ENCODE measurements at regions not wholly inside any gene's neighbourhood (a gene's known extent, or its start where the extent isn't known, plus 50 kb on each side); places are given as distances from the start of the nearest gene placed in this dataset.

DNA sequence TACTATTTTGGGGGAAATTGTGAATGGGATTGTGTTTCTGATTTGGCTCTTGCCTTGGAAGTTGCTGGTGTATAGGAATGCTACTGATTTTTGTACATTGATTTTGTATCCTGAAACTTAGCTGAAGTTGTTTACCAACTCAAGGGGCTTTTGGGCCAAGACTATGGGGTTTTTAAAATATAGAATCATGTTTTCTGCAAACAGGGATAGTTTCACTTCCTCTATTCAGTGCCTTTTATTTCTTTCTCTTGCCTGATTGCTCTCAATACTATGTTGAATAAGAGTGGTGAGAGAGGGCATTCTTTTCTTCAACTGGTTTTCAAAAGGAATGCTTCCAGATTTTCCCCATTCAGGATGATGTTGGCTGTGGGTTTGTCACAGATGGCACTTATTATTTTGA is 1383.8 kb upstream of the ACVR2A start:
- no peaks in the 10 kb centered on the region for H3K4me1 Mint-ChIP-seq (ENCODE audit: low read depth)
- peaks cover 12% of the 10 kb centered on the region for H3K9me3 Mint-ChIP-seq
- H3K4me3 Mint-ChIP-seq: no peak overlapping the region
- no peak overlapping the region for H3K27ac Mint-ChIP-seq
- H3K36me3 Mint-ChIP-seq (ENCODE audit: low read depth): no peaks in the 10 kb centered on the region
- no peaks in the 10 kb centered on the region for H3K27me3 Mint-ChIP-seq (ENCODE audit: low read depth)

DNA sequence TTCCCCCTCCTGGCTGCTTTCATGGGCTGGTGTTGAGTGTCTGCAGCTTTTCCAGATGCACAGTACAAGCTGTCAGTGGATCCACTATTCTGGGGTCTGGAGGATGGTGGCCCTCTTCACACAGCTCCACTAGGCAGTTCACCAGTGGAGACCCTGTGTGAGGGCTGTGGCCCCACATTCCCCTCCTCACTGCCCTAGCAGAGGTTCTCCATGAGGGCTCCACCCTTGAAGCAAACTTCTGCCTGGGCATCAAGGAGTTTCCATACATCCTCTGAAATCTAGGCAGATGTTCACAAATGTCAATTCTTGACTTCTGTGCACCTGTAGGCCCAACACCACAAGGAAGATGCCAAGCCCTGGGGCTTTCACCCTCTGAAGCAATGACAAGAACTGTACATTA is 1386.2 kb upstream of the ACVR2A start:
- Mint-ChIP-seq H3K27me3 (ENCODE audit: low read depth) (no peaks in the 10 kb centered on the region), H3K4me1 (ENCODE audit: low read depth) (no peaks in the 10 kb centered on the region), H3K27ac (no peak overlapping the region), H3K9me3 (peaks cover 9% of the 10 kb centered on the region), H3K36me3 (ENCODE audit: low read depth) (no peaks in the 10 kb centered on the region), H3K4me3 (no peak overlapping the region)

DNA sequence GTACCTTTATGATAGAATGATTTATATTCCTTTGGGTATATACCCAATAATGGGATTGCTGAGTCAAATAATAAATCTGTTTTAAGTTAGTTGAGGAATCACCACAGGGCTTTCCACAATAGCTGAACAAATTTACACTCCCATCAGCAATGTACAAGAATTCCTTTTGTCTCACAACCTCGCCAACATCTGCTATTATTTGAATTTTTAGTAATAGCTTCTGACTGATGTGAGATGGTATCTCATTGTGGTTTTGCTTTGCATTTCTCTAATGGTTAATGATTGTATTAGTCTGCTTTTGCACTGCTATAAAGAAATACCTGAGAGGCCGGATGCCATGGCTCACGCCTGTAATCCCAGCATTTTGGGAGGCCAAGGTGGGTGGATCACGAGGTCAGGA is 1387.6 kb upstream of the ACVR2A start:
- Mint-ChIP-seq H3K27ac (no peak overlapping the region), H3K4me1 (ENCODE audit: low read depth) (no peaks in the 10 kb centered on the region), H3K9me3 (peaks cover 7% of the 10 kb centered on the region), H3K27me3 (ENCODE audit: low read depth) (no peaks in the 10 kb centered on the region), H3K36me3 (ENCODE audit: low read depth) (no peaks in the 10 kb centered on the region), H3K4me3 (no peak overlapping the region)

GRCh38 chr2:146455325-146455724 is 1389.5 kb upstream of the ACVR2A start:
- Mint-ChIP-seq H3K27me3 (ENCODE audit: low read depth) (no peaks in the 10 kb centered on the region), H3K27ac (no peak overlapping the region), H3K4me3 (no peak overlapping the region), H3K9me3 (peaks cover 2% of the 10 kb centered on the region), H3K36me3 (ENCODE audit: low read depth) (no peaks in the 10 kb centered on the region), H3K4me1 (ENCODE audit: low read depth) (no peaks in the 10 kb centered on the region)

DNA sequence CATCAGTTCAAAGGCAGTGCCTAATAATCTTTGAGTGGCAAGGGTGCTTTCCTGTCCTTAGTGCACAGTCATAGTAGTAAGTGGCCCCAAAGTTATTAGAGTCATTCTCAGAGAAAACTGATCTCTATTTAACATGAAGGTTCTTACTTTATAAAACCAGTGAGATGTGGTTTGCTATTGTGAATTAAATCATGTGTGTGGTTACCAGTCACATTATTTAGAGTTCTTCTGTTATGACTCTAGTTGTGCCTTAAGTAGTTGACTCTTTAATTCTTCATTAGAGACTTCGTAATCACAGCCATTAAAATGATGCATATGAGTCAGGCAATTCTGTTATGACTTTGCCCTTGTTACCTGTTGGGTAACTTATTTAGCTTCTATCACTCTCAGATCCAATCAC is 1392.9 kb upstream of the ACVR2A start:
- Mint-ChIP-seq H3K9me3 (no peaks in the 10 kb centered on the region), H3K27ac (no peak overlapping the region), H3K36me3 (ENCODE audit: low read depth) (no peaks in the 10 kb centered on the region), H3K4me1 (ENCODE audit: low read depth) (no peaks in the 10 kb centered on the region), H3K4me3 (no peak overlapping the region), H3K27me3 (ENCODE audit: low read depth) (no peaks in the 10 kb centered on the region)

DNA sequence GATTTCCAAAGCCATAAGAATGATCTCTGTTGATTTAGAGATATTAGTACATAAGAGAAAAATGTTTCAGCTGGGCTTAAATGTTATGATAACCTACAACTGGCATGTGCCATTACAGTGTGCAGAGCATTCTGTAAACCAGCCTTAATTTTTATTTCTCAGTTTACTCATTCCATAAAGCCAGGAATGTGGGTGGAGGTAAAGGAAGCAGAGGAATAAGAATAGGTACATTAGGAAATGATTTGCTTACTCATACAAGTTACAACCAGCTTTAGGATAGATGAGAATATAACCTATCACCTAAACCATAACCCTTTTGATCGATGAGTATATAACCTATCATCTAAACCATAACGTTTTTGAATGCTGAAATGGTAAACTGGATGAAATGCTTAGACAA is 1394.7 kb upstream of the ACVR2A start:
- Mint-ChIP-seq H3K27ac (no peak overlapping the region), H3K9me3 (no peaks in the 10 kb centered on the region), H3K36me3 (ENCODE audit: low read depth) (no peaks in the 10 kb centered on the region), H3K27me3 (ENCODE audit: low read depth) (no peaks in the 10 kb centered on the region), H3K4me3 (no peak overlapping the region), H3K4me1 (ENCODE audit: low read depth) (no peaks in the 10 kb centered on the region)

- no peak overlapping the region for H3K4me3 Mint-ChIP-seq
- no peaks in the 10 kb centered on the region for H3K36me3 Mint-ChIP-seq (ENCODE audit: low read depth)
- H3K27ac Mint-ChIP-seq: no peak overlapping the region
Measured at GRCh38 chr2:146444987-146445386, 1399.8 kb upstream of the ACVR2A start.

GRCh38 chr2:146444085-146444484 is 1400.7 kb upstream of the ACVR2A start:
- no peaks in the 10 kb centered on the region for H3K36me3 Mint-ChIP-seq (ENCODE audit: low read depth)
- no peaks in the 10 kb centered on the region for H3K27me3 Mint-ChIP-seq (ENCODE audit: low read depth)
- no peaks in the 10 kb centered on the region for H3K4me1 Mint-ChIP-seq (ENCODE audit: low read depth)
- H3K27ac Mint-ChIP-seq: no peak overlapping the region
- no peak overlapping the region for H3K4me3 Mint-ChIP-seq
- no peaks in the 10 kb centered on the region for H3K9me3 Mint-ChIP-seq

More at GRCh38 chr2:146444987-146445386, 1399.8 kb upstream of the ACVR2A start:
- H3K4me1 Mint-ChIP-seq (ENCODE audit: low read depth): no peaks in the 10 kb centered on the region
- no peaks in the 10 kb centered on the region for H3K27me3 Mint-ChIP-seq (ENCODE audit: low read depth)
- no peaks in the 10 kb centered on the region for H3K9me3 Mint-ChIP-seq

- H3K4me3 Mint-ChIP-seq: no peak overlapping the region
- no peaks in the 10 kb centered on the region for H3K4me1 Mint-ChIP-seq (ENCODE audit: low read depth)
- no peaks in the 10 kb centered on the region for H3K36me3 Mint-ChIP-seq (ENCODE audit: low read depth)
- no peaks in the 10 kb centered on the region for H3K9me3 Mint-ChIP-seq
- H3K27ac Mint-ChIP-seq: no peak overlapping the region
- no peaks in the 10 kb centered on the region for H3K27me3 Mint-ChIP-seq (ENCODE audit: low read depth)
Measured at GRCh38 chr2:146438246-146438645, 1406.6 kb upstream of the ACVR2A start.

GRCh38 chr2:146437712-146438111 is 1407.1 kb upstream of the ACVR2A start:
- Mint-ChIP-seq H3K36me3 (ENCODE audit: low read depth) (no peaks in the 10 kb centered on the region), H3K4me1 (ENCODE audit: low read depth) (no peaks in the 10 kb centered on the region)

GRCh38 chr2:146433116-146433875 is 1411.5 kb upstream of the ACVR2A start:
- Mint-ChIP-seq H3K4me1 (ENCODE audit: low read depth) (no peaks in the 10 kb centered on the region), H3K27ac (no peak overlapping the region), H3K36me3 (ENCODE audit: low read depth) (no peaks in the 10 kb centered on the region), H3K27me3 (ENCODE audit: low read depth) (no peaks in the 10 kb centered on the region), H3K9me3 (no peaks in the 10 kb centered on the region), H3K4me3 (no peak overlapping the region)

More at GRCh38 chr2:146437712-146438111, 1407.1 kb upstream of the ACVR2A start:
- Mint-ChIP-seq H3K27ac (no peak overlapping the region), H3K4me3 (no peak overlapping the region), H3K27me3 (ENCODE audit: low read depth) (no peaks in the 10 kb centered on the region), H3K9me3 (no peaks in the 10 kb centered on the region)

GRCh38 chr2:146429366-146429765 is 1415.5 kb upstream of the ACVR2A start:
- H3K27ac Mint-ChIP-seq: no peak overlapping the region
- H3K27me3 Mint-ChIP-seq (ENCODE audit: low read depth): no peaks in the 10 kb centered on the region
- no peaks in the 10 kb centered on the region for H3K36me3 Mint-ChIP-seq (ENCODE audit: low read depth)
- no peaks in the 10 kb centered on the region for H3K9me3 Mint-ChIP-seq
- no peak overlapping the region for H3K4me3 Mint-ChIP-seq
- no peaks in the 10 kb centered on the region for H3K4me1 Mint-ChIP-seq (ENCODE audit: low read depth)

GRCh38 chr2:146417942-146418341 is 1426.9 kb upstream of the ACVR2A start:
- Mint-ChIP-seq H3K4me3 (no peak overlapping the region), H3K9me3 (no peaks in the 10 kb centered on the region), H3K27me3 (ENCODE audit: low read depth) (no peaks in the 10 kb centered on the region), H3K27ac (no peak overlapping the region), H3K4me1 (ENCODE audit: low read depth) (no peaks in the 10 kb centered on the region), H3K36me3 (ENCODE audit: low read depth) (no peaks in the 10 kb centered on the region)

GRCh38 chr2:146415291-146415690 is 1429.5 kb upstream of the ACVR2A start:
- H3K4me1 Mint-ChIP-seq (ENCODE audit: low read depth): no peaks in the 10 kb centered on the region
- H3K4me3 Mint-ChIP-seq: no peak overlapping the region
- H3K27me3 Mint-ChIP-seq (ENCODE audit: low read depth): no peaks in the 10 kb centered on the region
- no peak overlapping the region for H3K27ac Mint-ChIP-seq
- H3K9me3 Mint-ChIP-seq: no peaks in the 10 kb centered on the region
- no peaks in the 10 kb centered on the region for H3K36me3 Mint-ChIP-seq (ENCODE audit: low read depth)

DNA sequence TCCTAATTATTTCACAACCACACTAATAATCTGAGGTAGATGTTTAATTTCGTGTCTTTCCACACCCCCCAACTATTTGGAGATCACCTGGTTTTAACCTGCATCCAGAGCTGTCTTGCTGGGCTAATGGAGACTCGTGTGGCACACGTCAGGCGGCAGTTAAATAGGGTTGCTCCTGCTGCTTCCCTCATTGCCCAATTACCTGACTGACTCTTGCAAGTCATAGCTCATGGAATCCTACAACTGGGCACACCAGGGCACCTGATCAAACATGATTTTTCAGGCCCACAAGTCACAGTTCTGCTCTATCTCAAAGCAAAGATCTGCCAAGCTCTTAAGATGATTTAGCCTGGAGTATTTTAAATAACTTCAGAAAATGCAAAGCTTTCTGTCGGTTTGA is 1430.4 kb upstream of the ACVR2A start:
- H3K27me3 Mint-ChIP-seq (ENCODE audit: low read depth): no peaks in the 10 kb centered on the region
- no peak overlapping the region for H3K27ac Mint-ChIP-seq
- H3K4me1 Mint-ChIP-seq (ENCODE audit: low read depth): no peaks in the 10 kb centered on the region

More for the DNA sequence above, 1430.4 kb upstream of the ACVR2A start:
- H3K9me3 Mint-ChIP-seq: no peaks in the 10 kb centered on the region
- H3K4me3 Mint-ChIP-seq: no peak overlapping the region
- no peaks in the 10 kb centered on the region for H3K36me3 Mint-ChIP-seq (ENCODE audit: low read depth)

Measured in T-helper 1 cell treated with Interleukin-12 subunit alpha and Interleukin-12 subunit beta and Interleukin-4 antibody, amounts not matched to agents 30 μg/mL and 1 μg/mL, for 36 hours (primary cell).